Body of pancreas (tissue), 4 donors: ENCODE measurements at regions not wholly inside any gene's neighbourhood (a gene's known extent, or its start where the extent isn't known, plus 50 kb on each side); places are given as distances from the start of the nearest gene placed in this dataset.

Experiments
- POLR2A ChIP-seq, 3 donors: fragments of 450-650 bp; IDR thresholded peaks; one replicate each; pipeline ENCODE4 v1.6.1; 2016; ENCODE audit warnings: antibody characterized with exemption in 3 of 3, mild to moderate bottlenecking in 2 of 3
- TF ChIP-seq, protein P1 (sequence below), 7 experiments: fragments of 450-650 bp in 4 of 7; fragments of 200-600 bp in 3 of 7; sonication (generic) in 3 of 7; IDR thresholded peaks; one replicate each; pipeline ENCODE4 v1.5.1; 2016 to 2019; ENCODE audit warnings: antibody characterized with exemption in 7 of 7

DNA sequence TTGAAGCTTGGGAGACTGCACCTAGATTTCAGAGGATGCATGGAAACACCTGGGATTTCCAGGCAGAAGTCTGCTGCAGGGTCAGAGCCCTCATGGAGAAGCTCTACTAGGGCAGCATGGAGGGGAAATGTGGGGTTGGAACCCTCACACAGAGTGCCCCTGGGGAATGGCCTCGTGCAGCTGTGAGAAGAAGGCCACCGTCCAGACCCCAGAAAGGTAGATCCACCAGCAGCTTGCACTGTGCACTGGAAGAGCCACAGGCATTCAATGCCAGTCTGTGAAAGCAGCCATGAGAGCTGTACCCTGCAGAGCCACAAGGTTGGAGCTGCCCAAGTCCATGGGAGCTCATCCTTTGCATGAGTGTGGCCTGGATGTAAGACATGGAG is 285.3 kb upstream of the FAM174A start:
- TF ChIP-seq, protein P1, sequence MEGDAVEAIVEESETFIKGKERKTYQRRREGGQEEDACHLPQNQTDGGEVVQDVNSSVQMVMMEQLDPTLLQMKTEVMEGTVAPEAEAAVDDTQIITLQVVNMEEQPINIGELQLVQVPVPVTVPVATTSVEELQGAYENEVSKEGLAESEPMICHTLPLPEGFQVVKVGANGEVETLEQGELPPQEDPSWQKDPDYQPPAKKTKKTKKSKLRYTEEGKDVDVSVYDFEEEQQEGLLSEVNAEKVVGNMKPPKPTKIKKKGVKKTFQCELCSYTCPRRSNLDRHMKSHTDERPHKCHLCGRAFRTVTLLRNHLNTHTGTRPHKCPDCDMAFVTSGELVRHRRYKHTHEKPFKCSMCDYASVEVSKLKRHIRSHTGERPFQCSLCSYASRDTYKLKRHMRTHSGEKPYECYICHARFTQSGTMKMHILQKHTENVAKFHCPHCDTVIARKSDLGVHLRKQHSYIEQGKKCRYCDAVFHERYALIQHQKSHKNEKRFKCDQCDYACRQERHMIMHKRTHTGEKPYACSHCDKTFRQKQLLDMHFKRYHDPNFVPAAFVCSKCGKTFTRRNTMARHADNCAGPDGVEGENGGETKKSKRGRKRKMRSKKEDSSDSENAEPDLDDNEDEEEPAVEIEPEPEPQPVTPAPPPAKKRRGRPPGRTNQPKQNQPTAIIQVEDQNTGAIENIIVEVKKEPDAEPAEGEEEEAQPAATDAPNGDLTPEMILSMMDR (IDR thresholded peaks at IDR 0.05): no peak
- TF ChIP-seq POLR2A (IDR thresholded peaks at IDR 0.05): no peak
